Breast epithelium (tissue), 3 donors: ENCODE measurements at regions not wholly inside any gene's neighbourhood (a gene's known extent, or its start where the extent isn't known, plus 50 kb on each side); places are given as distances from the start of the nearest gene placed in this dataset.

Source experiments
- CTCF ChIP-seq, 3 donors: fragments of 450-650 bp; IDR thresholded peaks; one replicate each; pipeline ENCODE4 v1.5.1; 2016 to 2017; ENCODE audit warnings: antibody characterized with exemption in 3 of 3, mild to moderate bottlenecking in 3 of 3, moderate library complexity in 3 of 3
- POLR2A ChIP-seq: fragments of 450-650 bp; IDR thresholded peaks from one replicate; pipeline ENCODE4 v1.6.1; 2016; ENCODE audit warnings: antibody characterized with exemption, mild to moderate bottlenecking, moderate library complexity

- TF ChIP-seq POLR2A = no peak
- TF ChIP-seq CTCF (IDR thresholded peaks at IDR 0.05) = no peak
Observed at GRCh38 chr22:48207919-48208535, 1445.6 kb downstream of the TBC1D22A start.
